ENCODE measurements at regions not wholly inside any gene's neighbourhood (a gene's known extent, or its start where the extent isn't known, plus 50 kb on each side); places are given as distances from the start of the nearest gene placed in this dataset.
"Not testable (repeated sequence)": the region's sequence is repeated elsewhere in the genome, so short reads cannot be mapped to it uniquely, and the experiment has no call there.

DNA sequence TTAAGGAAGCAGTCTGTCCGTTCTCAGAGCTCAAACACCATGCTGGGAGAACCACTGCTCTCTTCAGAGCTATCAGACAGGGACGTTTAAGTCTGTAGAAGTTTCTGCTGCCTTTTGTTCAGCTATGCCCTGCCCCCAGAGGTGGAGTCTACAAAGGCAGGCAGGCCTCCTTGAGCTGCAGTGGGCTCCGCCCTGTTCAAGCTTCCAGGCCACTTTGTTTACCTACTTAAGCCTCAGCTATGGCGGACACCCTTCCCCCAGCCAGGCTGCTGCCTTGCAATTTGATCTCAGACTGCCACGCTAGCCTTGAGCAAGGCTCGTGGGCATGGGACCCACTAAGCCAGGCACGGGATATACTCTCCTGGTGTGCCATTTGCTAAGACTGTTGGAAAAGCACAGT is 180.7 kb upstream of the TMEM196 start:
- DNase-seq = not testable (repeated sequence)

DNA sequence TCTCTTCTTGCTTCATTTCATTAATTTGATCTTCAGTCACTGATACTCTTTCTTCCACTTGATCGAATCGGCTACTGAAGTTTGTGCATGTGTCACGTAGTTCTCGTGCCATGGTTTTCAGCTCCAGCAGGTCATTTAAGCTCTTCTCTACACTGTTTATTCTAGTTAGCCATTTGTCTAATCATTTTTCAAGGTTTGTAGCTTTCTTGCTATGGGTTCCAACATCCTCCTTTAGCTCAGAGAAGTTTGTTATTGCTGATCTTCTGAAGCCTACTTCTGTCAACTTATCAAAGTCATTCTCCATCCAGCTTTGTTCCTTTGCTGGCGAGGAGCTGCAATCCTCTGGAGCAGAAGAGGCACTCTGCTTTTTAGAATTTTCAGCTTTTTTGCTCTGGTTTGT is 180.0 kb upstream of the TMEM196 start:
- DNase-seq = not testable (repeated sequence)

DNA sequence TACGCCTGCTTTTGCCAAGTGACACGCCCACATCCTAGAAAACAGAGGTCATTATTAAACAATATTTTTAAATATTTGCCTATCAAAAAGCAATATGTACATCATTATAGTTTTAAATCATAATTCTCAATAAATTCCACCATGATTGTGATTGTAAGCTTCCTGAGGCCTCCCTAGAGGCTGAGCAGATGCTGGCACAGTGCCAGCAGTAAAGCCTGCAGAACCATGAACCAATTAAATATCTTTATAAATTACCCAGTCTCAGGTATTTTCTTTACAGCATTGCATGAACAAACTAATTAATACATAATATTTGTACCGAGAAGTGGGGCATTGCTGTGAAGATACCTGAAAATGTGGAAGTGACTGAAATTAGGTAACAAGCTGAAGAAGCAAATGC is 174.7 kb upstream of the TMEM196 start:
- no peak for DNase-seq

DNA sequence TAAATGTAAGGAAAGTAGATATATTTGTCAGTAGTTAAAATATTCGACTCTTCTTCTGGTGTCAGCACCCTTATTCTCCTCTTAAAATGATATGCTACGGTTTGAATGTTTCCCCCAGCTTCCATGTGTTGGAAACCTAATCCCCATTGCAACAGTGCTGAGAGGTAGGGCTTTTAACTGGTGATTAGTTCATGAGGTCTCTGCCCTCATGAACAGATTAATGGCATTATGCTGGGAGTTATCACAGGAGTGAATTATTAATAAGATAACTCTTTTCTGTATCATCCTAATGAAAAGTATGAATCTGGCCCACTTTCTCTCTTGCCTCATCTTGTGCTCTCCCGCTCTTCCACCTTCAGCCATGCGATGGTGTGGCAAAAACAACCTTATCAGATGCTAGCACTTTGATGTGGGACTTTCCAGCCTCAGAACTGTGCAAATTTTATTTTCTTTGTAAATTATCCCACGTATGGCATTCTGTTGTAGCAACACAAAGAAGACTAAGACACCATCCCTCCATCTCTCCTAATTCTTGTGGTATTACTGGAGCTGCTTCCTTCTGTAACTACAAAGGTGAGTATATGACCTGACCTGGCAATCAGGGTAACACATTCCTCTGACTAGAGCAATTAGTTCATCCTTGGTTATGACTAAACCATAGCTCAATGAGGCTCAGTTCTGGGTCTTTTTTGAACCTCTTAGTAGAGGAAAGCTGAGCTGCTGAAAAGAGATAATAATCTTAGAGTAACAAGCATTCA is 171.1 kb upstream of the TMEM196 start:
- no peak for DNase-seq

DNA sequence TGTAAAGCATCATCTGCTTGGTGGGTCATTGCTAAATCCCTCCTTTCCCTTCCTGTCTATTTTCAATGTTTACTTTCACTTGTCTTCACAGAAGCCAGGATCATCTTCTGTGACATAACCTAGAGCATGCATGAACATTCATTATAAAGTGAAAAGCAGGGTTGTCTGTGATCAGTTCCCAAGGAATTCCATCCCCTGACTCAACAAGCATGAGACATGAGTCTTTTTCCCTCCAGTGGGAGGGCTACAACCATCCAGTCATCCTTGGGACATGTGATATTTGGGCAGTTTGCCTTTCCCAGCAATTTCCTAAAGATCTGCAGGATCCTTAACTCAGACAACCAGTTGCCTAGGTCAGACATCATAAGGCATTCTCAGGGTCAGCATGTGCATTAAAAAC is 166.3 kb upstream of the TMEM196 start:
- DNase-seq = no peak

DNA sequence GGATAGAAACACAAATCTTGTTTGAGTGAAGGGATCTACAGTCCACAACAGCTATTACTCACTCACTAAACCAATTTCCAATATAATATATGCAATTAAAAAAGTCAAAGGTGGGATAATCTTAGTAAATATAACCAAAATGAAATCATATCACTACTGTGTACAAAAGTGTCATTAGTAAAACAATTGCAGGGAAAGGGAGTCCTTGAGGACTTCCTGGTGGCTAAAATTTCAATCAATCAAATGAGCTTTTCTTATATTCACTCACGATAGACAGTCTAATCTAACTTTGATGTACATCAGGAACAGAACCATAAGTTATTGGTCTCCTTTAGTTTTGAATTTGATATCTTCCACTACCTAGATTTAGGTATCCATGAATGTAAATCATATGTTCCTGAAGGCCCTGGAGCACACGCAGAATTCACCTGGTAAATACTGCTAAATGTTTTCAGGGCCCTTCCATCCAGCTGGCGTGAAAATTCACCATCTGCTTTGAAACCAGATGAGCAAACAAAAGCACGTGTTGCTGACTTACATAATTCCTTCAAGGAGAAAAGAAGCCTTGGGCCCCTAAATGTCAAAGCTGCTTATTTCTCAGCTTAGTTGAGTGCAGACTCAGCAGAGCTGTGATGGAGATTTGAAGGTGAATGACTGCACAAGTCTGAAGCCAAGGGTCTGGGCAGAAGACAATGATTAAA is 159.3 kb upstream of the TMEM196 start:
- no peak for DNase-seq

DNA sequence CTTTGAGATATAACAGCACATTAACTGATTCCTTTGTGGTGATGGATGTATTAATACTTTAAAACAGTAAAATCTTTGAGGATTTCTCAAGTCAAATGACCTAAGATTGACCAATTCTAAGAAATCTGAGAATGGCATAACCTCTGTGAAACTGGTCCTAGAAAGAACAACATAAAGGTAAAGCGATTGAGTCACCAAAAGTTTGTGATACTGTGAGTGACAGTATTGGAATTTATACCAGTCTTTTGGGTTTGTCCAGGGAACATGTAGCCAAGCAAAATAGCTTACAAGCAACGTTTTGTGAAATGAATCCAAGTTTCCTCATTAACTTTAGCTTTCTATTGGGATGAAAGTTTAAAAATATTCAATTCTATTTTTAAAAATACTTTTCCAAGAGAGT is 157.4 kb upstream of the TMEM196 start:
- no peak for DNase-seq

DNA sequence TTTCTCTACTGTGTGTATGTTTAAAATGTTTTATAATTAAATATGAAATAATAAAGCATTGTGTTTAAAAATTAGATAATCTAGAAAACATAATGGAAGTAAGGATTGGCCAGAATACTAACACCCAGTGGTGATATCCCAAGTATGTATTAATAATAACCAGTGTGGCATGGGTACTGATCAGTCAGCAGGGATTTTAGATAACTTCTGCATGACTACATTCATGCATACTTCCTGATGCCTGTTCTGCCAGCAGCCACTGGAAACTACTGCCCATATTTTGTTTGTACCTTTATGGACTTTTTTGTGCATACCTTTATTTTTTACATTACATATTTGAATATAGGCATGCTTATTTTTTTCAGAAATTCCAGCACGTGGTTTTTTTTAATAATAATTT is 156.6 kb upstream of the TMEM196 start:
- no peak for DNase-seq

DNA sequence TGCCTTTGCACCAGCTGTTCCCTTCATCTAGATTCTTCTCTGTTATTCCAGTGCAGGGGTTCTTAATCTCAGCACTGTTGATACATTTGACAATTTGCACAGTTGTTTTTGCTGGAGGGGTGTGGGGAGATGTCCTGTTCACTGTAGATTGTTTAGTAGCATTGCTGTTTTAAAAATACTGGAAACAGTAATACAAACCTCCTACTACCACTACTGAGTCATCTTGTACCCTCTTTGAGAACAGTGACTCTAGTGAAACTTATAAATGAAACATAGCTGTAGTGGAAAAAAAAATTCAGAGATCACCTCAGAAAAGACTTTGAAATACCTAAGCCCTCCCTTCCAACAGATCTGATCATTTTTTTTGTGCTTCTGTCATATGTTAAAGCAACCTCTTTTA is 154.8 kb upstream of the TMEM196 start:
- DNase-seq = no peak

DNA sequence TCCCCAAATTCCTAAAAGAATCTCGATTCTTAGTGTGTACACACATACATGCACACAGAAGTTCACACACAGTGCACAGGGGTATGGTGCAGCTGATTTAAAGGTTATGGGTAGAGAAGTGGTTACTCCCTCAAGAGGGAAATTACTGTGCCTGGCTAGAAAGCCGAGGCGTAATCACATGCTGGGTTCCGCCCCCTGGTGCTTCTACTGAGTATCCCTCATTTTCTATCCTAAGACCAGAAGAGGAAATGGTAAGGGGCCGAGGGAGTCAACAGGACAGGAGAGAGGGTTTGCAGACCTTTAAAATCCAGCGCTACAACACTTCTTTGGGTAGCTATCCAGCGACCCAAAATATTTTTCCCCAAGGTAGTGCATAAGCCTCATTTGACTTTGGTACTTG is 147.3 kb upstream of the TMEM196 start:
- DNase-seq = no peak

DNA sequence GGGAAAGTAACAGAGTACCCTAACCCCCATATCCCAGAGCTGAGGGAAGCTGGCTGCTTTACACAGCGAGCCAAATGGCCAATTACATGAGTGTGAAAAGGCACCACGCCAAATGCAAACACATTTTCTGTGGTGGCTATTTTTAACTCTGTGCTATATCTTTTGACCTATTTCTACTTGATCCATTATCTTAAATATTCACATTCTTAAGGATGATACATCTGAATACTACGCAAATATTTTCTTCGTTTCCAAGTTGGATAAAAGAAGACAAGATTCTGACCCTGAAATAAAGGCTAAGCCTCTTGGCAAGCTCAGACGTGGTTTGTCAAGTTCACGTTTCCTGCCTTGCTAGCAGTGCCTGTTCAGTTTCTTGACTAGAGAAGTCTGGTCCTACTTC is 146.7 kb upstream of the TMEM196 start:
- DNase-seq = no peak

DNA sequence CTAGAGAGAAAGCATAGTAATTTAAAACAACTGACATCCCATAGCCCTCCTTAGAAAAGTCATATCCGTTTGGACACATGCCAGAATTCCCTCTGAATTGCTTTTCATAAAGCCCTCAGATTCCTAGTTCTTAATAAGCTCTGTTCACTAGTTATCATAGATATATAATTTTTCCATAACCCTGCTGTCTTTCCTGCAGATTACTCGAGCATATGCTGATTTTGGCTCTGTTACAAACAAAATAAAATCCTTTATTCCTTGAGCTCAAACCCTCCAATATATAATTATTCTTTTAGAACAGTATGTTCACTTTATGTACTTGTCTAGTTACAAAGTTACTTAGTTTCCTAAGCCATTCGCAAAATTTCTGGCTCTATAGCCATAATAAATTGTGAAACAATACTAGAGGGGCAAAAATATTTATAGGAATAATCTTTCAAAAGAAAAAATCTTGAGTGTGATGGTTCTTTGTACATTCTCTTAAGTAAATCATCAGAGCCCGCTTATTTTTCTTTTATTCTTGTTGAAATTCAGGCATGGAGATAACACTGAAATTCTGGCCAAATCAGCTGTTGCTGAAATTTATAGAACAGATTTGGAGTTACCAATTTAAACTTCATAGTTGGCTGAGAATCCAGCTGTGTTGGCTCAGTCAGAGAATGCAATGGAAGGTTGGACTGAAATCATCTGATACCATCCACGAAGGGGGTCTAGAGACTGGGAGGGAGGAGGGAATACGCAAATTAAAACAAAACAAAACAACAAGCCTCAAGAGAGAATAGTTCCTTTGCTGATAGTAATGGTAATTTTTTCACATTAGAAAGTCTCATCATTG is 146.1 kb upstream of the TMEM196 start:
- DNase-seq = no peak

DNA sequence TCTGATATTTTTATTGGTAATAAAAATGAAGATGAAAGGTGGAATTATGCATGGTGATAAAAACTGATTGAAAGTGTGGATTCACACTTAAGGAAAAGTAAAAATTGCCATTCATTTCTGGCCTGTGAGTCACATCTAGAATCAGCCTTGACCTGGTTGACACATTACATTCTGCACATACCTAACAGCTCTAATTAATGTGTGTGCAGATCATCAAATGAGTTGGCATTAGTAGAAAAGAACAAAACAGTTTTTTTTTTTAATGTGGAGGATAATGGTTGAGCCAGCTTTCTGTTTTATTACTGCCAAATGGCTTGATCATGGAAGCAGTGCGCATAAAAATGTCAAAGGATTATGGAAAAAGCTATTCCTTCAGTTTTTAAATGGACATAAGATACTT is 142.6 kb upstream of the TMEM196 start:
- DNase-seq = no peak

DNA sequence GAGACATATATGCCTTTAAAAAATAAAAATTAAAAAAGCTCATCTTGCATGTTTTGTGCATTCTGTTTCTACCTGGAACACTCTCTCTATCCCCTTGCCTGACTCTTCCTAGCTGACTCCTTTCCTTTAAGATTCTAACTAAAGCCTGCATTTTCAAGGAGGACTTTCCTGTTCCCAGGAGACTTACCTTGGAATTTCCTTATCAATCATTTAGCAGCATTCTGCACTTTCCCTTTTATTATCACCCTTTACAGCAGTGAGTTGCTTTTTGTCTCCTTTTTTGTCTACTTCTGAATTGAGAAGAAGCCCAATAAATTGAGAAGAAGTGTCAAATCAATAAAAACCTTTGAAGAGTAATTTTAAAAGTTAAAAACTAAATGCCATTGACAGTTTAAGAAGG is 142.2 kb upstream of the TMEM196 start:
- no peak for DNase-seq

DNA sequence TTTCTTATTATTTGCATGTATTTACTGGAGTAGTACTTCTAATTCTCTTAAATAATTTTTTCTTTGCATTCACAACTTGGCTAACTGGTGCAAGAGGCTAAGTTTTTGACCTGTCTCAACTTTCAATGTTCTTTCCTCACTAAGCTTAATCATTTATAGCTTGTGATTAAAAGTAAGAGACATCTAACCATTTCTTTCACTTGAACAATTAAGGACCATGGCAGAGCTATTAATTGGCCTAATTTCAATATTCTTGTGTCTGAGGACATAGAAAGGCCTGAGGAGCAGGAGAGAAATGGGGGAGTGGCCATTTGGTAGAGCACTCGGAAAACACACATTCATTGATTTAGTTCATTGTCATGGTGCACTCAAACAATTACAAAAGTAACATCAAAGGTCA is 141.4 kb upstream of the TMEM196 start:
- no peak for DNase-seq

DNA sequence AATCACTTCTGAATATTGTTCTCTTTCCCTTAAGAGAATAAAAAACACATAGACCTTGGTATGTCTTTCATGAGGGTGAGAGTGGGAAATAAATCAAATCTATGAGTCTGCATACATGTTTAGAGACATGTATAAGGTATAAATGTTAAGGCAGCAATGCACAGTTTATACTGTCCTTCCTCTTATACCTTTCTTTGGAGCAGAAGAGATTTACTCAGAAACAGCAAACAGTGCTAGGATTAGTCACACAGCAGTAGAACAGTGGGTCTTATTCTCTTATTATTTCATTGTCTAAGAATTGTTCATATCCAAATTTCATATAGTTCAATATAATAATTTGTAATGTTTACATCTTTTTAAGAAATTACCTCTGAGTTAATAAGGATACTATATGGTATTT is 126.7 kb upstream of the TMEM196 start:
- DNase-seq = no peak

DNA sequence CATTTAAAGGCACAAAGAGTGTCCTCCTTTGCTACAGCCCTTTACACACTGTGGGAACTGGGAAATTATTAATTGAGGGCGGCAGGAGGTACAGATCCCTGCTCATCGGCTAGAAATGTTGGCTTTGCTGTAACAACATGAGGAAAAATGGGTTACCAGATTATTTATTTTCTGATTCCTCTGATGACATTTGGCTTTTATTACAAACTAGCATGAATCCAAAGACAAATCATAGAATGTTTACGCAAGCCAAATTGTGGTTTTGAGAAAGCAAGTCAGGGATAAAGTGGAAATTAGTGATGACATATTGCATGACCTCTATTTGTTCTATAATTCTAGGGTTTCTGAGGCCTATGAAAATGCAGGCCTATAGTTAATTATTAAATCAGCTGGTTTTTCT is 126.1 kb upstream of the TMEM196 start:
- no peak for DNase-seq

DNA sequence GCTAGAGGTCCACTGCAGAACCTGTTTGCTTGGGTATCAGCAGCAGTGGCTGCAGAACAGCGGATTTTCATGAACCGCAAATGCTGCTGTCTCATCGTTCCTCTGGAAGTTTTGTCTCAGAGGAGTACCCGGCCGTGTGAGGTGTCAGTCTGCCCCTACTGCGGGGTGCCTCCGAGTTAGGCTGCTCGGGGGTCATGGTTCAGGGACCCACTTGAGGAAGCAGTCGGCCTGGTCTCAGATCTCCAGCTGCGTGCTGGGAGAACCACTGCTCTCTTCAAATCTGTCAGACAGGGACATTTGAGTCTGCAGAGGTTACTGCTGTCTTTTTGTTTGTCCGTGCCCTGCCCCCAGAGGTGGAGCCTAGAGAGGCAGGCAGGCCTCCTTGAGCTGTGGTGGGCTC is 109.5 kb upstream of the TMEM196 start:
- not testable (repeated sequence) for DNase-seq

DNA sequence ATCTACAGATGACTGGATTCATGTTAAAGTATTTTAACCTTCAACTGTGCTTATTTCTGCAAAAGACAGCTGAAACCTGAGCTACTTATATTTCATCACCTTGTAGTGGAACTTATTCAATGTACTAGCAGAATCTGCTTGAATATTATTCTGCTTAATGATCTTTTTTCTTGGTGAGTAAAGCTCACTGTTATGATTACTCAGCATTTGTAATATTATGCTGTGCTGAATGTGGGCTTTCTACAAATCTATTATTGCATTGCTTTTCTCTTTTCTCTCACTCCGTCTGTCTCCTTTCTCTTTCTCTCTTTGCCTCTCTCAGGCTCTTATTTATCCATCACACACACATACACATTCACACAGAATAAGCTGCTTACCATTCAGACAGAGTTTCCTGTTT is 98.7 kb upstream of the TMEM196 start:
- DNase-seq = no peak

DNA sequence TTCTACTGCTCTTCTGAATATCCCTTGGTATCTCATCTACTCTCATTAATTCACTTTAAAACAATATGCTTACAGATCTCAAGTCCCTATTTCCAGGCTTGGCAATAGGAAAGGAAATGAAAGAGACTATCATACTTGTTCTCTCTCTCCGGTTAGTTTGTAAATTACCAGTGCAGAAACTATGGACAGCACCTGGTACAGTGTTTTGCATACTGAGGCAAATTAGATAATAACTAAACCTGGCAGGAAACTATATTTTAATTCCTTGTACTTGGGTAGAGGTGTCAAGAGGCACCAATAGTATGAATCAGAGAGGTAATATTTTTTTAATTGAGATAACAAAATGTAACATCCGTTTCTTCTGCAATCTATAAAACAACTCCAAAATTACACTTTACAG is 97.7 kb upstream of the TMEM196 start:
- no peak for DNase-seq

DNA sequence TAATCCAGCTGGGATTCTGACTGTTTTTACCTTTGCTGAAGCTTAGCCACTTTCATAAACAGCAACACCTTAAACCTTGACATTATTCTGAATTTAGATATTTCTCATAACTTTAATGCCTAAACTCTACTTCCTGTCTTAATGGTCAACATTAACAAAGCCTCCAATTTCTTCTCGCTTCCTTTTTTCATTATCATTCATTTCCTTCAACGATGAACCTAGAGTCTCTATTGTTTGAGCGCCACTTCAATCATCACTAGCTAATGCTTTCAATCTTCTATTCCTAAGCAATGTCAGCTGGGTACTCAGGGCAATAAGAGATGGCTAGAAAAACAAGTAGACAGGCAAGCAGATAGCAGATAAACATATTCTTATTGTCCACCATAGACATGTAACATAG is 96.6 kb upstream of the TMEM196 start:
- no peak for DNase-seq

DNA sequence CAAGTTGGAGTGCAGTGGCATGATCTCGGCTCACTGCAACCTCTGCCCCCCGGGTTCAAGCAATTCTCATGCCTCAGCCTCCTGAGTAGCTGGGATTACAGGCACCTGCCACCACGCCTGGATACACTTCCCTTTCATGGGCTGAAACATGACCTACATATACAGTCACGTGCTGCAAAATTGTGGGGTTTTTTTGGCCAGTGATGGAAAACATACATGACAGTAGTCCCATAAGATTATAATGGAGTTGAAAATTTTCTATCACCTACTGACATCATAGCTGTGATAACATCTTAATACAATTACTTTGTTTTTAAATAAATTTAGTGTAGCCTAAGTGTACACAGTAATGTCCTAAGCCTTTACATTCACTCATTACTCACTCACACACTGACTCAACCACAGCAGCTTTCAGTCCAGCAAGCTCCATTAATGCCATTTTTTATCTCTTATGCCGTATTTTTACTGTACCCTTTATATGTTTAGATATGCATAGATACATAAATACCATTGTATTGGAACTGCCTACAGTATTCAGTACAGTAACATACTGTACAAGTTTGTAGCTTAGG is 79.9 kb upstream of the TMEM196 start:
- no peak for DNase-seq

DNA sequence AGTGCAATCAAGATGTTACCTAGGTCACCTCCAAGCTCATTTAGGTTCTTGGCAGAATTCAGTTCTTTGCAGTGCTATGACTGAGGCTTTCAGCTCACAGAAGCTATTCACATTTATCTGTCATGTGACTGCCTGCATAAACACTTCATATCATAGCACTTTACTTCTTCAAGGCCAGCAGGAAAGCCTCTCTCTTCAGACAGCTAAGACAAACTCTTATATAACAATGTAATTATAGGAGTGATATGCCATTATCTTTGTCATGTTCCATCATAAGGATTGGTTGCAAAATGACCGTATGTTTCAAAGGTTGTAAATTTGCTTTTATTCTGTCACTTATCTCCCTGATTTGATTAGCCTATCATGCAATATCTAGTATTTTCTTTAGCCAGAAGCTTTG is 78.8 kb upstream of the TMEM196 start:
- no peak for DNase-seq

DNA sequence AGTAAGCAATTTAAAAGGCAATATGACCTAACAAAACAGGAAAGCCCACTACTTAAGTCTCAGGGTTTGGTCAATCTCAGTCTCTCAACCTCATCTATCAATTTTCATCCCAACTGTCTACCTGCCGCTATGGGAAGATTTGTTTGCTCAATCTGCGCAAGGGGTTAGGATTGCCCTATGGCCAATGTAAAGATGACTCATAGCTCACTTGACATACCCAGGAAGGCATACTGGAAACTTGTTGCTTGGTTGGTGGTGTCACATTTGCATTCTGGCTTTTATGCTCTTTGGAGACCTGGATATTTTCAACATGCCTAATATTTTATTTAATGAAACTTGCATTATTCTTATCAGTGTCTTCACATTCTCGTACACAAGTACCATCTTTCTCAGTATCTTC is 78.1 kb upstream of the TMEM196 start:
- DNase-seq = no peak

Measured in islet precursor cell (in vitro differentiated cells).